IMR-90 (cell line): ENCODE measurements at regions not wholly inside any gene's neighbourhood (a gene's known extent, or its start where the extent isn't known, plus 50 kb on each side); places are given as distances from the start of the nearest gene placed in this dataset.

Source experiments
- ATAC-seq: fragments of 200-7000 bp; cut with Tn5 transposase; 2 replicates; pipeline ENCODE4 v1.9.1; 2020; ENCODE audit warnings: low read depth, mild to moderate bottlenecking, moderate library complexity
- BruUV-seq: library from RNA; stranded (reverse); fragments of 400-500 nt; replicated peaks from 2 replicates; lab custom pipeline; 2021; lab: Mats Ljungman, UMichigan
- CTCF ChIA-PET: fragments of 300-600 bp; formaldehyde crosslinking; extraction: SDS; loops from one replicate; lab custom pipeline; 2021; ENCODE audit warnings: antibody characterized with exemption; lab: Yijun Ruan, JAX
- POLR2A ChIA-PET: fragments of 300-600 bp; sonication (Branson Sonifier 250); formaldehyde crosslinking; loops from one replicate; lab custom pipeline; 2022; ENCODE audit warnings: antibody characterized with exemption; ENCODE audit not compliant: unreplicated experiment; lab: Charles Lee
- DNase-seq: peaks from one replicate; pipeline ENCODE4 v3.0.0; 2013
- H2AFZ ChIP-seq: replicated peaks from 2 replicates; pipeline ENCODE3; 2013; ENCODE audit warnings: low read length, mild to moderate bottlenecking; ENCODE audit not compliant: poor library complexity
- H2AK5ac ChIP-seq: 2 replicates; pipeline ENCODE4 v1.6.1; 2013; ENCODE audit warnings: low read depth, low read length, inconsistent platforms
- H2AK9ac ChIP-seq: replicated peaks from 2 replicates; pipeline ENCODE3; 2013; ENCODE audit warnings: mild to moderate bottlenecking, low read depth, low read length, moderate library complexity; ENCODE audit not compliant: poor library complexity
- H2BK120ac ChIP-seq: 2 replicates; pipeline ENCODE4 v1.6.1; 2013; ENCODE audit warnings: low read depth, low read length, inconsistent platforms
- H2BK15ac ChIP-seq: 3 replicates; pipeline ENCODE4 v1.6.1; 2013; ENCODE audit warnings: low read depth, low read length, inconsistent platforms
- H2BK20ac ChIP-seq: 2 replicates; pipeline ENCODE4 v1.6.1; 2013; ENCODE audit warnings: low read depth, mild to moderate bottlenecking, inconsistent platforms, low read length, moderate library complexity
- H2BK5ac ChIP-seq: 2 replicates; pipeline ENCODE4 v1.6.1; 2013; ENCODE audit warnings: mild to moderate bottlenecking, low read depth, low read length, inconsistent platforms; ENCODE audit not compliant: poor library complexity, severe bottlenecking
- H3K14ac ChIP-seq: replicated peaks from 2 replicates; pipeline ENCODE4 v1.6.1; 2013; ENCODE audit warnings: low read depth, low read length, inconsistent platforms
- H3K18ac ChIP-seq: 2 replicates; pipeline ENCODE4 v1.6.1; 2013; ENCODE audit warnings: low read depth, low read length, control low read depth
- H3K23ac ChIP-seq: 2 replicates; pipeline ENCODE4 v1.6.1; 2013; ENCODE audit warnings: low read depth, low read length, inconsistent platforms
- H3K27ac ChIP-seq: 2 replicates; pipeline ENCODE4 v1.5.1; 2013; ENCODE audit warnings: mild to moderate bottlenecking, control low read depth, low read length; ENCODE audit not compliant: insufficient read depth
- H3K27me3 ChIP-seq: 2 replicates; pipeline ENCODE4 v1.6.1; 2013; ENCODE audit warnings: low read length; ENCODE audit not compliant: control insufficient read depth, insufficient read depth
- H3K36me3 ChIP-seq: 2 replicates; pipeline ENCODE4 v1.6.1; 2013; ENCODE audit warnings: low read length, mixed read lengths; ENCODE audit not compliant: control insufficient read depth, insufficient read depth
- H3K4ac ChIP-seq: 2 replicates; pipeline ENCODE4 v1.6.1; 2013; ENCODE audit warnings: low read depth, low read length, inconsistent platforms
- H3K4me1 ChIP-seq: 2 replicates; pipeline ENCODE4 v1.6.1; 2013; ENCODE audit warnings: low read length, mixed read lengths; ENCODE audit not compliant: control insufficient read depth, insufficient read depth
- H3K4me2 ChIP-seq: 2 replicates; pipeline ENCODE4 v1.6.1; 2013; ENCODE audit warnings: low read depth, mild to moderate bottlenecking, control low read depth, low read length, moderate library complexity
- H3K4me3 ChIP-seq: 2 replicates; pipeline ENCODE4 v1.5.1; 2013; ENCODE audit warnings: low read depth, mild to moderate bottlenecking, control low read depth, low read length, moderate library complexity; ENCODE audit not compliant: insufficient read depth
- H3K56ac ChIP-seq: 2 replicates; pipeline ENCODE4 v1.6.1; 2013; ENCODE audit warnings: low read length, inconsistent platforms; ENCODE audit not compliant: insufficient read depth; ENCODE audit errors: extremely low read depth
- H3K79me1 ChIP-seq, 2 experiments: 2 replicates each; pipeline ENCODE4 v1.6.1; 2013; ENCODE audit warnings: low read length in 2 of 2, inconsistent platforms in 1 of 2, low read depth in 1 of 2
- H3K9ac ChIP-seq: 2 replicates; pipeline ENCODE4 v1.6.1; 2013; ENCODE audit warnings: low read depth, low read length, control low read depth
- H3K9me1 ChIP-seq: 2 replicates; pipeline ENCODE4 v1.6.1; 2013; ENCODE audit warnings: low read length, inconsistent platforms; ENCODE audit not compliant: insufficient read depth
- H3K9me3 ChIP-seq: 2 replicates; pipeline ENCODE4 v1.6.1; 2013; ENCODE audit warnings: low read length; ENCODE audit not compliant: control insufficient read depth, insufficient read depth
- H4K20me1 ChIP-seq: 2 replicates; pipeline ENCODE4 v1.6.1; 2013; ENCODE audit warnings: low read length, inconsistent platforms; ENCODE audit not compliant: insufficient read depth
- H4K5ac ChIP-seq: 2 replicates; pipeline ENCODE4 v1.6.1; 2013; ENCODE audit warnings: mild to moderate bottlenecking, low read depth, low read length, control low read depth
- H4K8ac ChIP-seq, 2 experiments: 2 replicates each; pipeline ENCODE4 v1.6.1; 2013; ENCODE audit warnings: low read depth in 2 of 2, low read length in 2 of 2, control low read depth in 1 of 2, inconsistent platforms in 1 of 2
- H4K91ac ChIP-seq: 2 replicates; pipeline ENCODE4 v1.6.1; 2013; ENCODE audit warnings: low read depth, low read length, inconsistent platforms; ENCODE audit not compliant: insufficient read depth
- NFE2L2 ChIP-seq: fragments of 150-350 bp; IDR thresholded peaks from 2 replicates; pipeline ENCODE4 v1.6.1; 2016; ENCODE audit warnings: low read depth, mild to moderate bottlenecking, low read length
- POLR2A ChIP-seq: IDR thresholded peaks from 2 replicates; pipeline ENCODE4 v1.6.1; 2012; ENCODE audit warnings: mild to moderate bottlenecking, low read depth, low read length
- WGBS, 2 experiments: methylation state at CpG; one replicate each; pipeline versions ENCODE4 v1.1.5 to v1.1.7; 2013; ENCODE audit warnings: missing lambda C conversion rate in 2 of 2; ENCODE audit not compliant: insufficient read length in 1 of 2; ENCODE audit errors: extremely low coverage in 2 of 2; 5-methylcytosine and 5-hydroxymethylcytosine counted together
- dilution Hi-C: fragments of 300-500 bp; cut with HindIII; formaldehyde crosslinking; loops from one replicate; pipeline ENCODE4 v1.14.3; 2018; ENCODE audit warnings: low sequenced_read_pairs; ENCODE audit not compliant: unreplicated experiment
- in situ Hi-C: fragments of 300-500 bp; cut with MboI; formaldehyde crosslinking; loops from 3 replicates; pipeline ENCODE4 v1.14.3; 2019; ENCODE audit warnings: low sequenced_read_pairs, inconsistent platforms, mixed read lengths
- intact Hi-C: fragments of 100-400 bp; cut with micrococcal nuclease; formaldehyde crosslinking; loops from 2 replicates; pipeline ENCODE4 v1.10.0; 2022
- TF ChIP-seq, protein P1 (sequence below): fragments of 150-350 bp; IDR thresholded peaks from 2 replicates; pipeline ENCODE4 v1.6.1; 2016; ENCODE audit warnings: low read depth, mild to moderate bottlenecking, low read length, moderate library complexity, borderline replicate concordance

- H3K4me3 ChIP-seq = no peak overlapping the region
Measured at GRCh38 chr1:238895911-238896310, 490.5 kb upstream of the CHRM3 start.

More at GRCh38 chr1:238895911-238896310, 490.5 kb upstream of the CHRM3 start:
- Histone ChIP-seq H3K56ac (no peak overlapping the region), H3K27ac (no peak overlapping the region), H3K4ac (no peak overlapping the region), H2AK9ac (no peak overlapping the region), H3K9me1 (no peaks in the 10 kb centered on the region), H3K23ac (no peak overlapping the region), H3K9me3 (peaks cover 19% of the 10 kb centered on the region; the same call in 1 of the 2 replicates), H3K18ac (no peak overlapping the region), H3K27me3 (no peaks in the 10 kb centered on the region), H3K4me1 (no peaks in the 10 kb centered on the region), H3K4me2 (no peak overlapping the region), H2BK15ac (no peak overlapping the region), H2BK20ac (no peak overlapping the region), H4K5ac (no peak overlapping the region), H4K91ac (no peak overlapping the region), H2AK5ac (no peak overlapping the region), H3K9ac (no peak overlapping the region), H4K8ac (no peak overlapping the region), H3K79me1 (no peaks in the 10 kb centered on the region), H4K20me1 (no peaks in the 10 kb centered on the region), H2AFZ (no peak overlapping the region), H3K36me3 (no peaks in the 10 kb centered on the region), H2BK5ac (no peak overlapping the region), H2BK120ac (no peak overlapping the region), H3K14ac (no peak overlapping the region)
- WGBS, 2 experiments = no CpG with 5 or more reads among the region's 2 CpGs
- ChIA-PET POLR2A (no interaction called here), CTCF (no interaction called here)
- ATAC-seq (no peak), DNase-seq (no peak)
- TF ChIP-seq NFE2L2 = no peak
- no peak for TF ChIP-seq POLR2A
- TF ChIP-seq, protein P1, sequence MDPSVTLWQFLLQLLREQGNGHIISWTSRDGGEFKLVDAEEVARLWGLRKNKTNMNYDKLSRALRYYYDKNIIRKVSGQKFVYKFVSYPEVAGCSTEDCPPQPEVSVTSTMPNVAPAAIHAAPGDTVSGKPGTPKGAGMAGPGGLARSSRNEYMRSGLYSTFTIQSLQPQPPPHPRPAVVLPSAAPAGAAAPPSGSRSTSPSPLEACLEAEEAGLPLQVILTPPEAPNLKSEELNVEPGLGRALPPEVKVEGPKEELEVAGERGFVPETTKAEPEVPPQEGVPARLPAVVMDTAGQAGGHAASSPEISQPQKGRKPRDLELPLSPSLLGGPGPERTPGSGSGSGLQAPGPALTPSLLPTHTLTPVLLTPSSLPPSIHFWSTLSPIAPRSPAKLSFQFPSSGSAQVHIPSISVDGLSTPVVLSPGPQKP = no peak
- intact Hi-C loops = no loop called here
- in situ Hi-C loops = no loop called here
- dilution Hi-C loops = no loop called here
- no TSS peak for BruUV-seq
